ENCODE measurements at regions not wholly inside any gene's neighbourhood (a gene's known extent, or its start where the extent isn't known, plus 50 kb on each side); places are given as distances from the start of the nearest gene placed in this dataset.
"Not testable (repeated sequence)": the region's sequence is repeated elsewhere in the genome, so short reads cannot be mapped to it uniquely, and the experiment has no call there.

- Mint-ChIP-seq H3K9me3 (ENCODE audit: unreplicated experiment) (peaks cover 17% of the 10 kb centered on the region), H3K4me3 (ENCODE audit: unreplicated experiment) (no peak overlapping the region), H3K36me3 (ENCODE audit: insufficient read depth, unreplicated experiment) (no peaks in the 10 kb centered on the region), H3K4me1 (ENCODE audit: low read depth, unreplicated experiment) (no peaks in the 10 kb centered on the region), H3K27me3 (ENCODE audit: insufficient read depth, unreplicated experiment) (peaks cover 2% of the 10 kb centered on the region), H3K27ac (ENCODE audit: unreplicated experiment) (no peak overlapping the region)
- no peak for TF ChIP-seq CTCF (IDR thresholded peaks at IDR 0.05; ENCODE audit: insufficient read depth in 1 of 2, low read depth in 1 of 2, low read length in 1 of 2, severe bottlenecking in 1 of 2, unreplicated experiment in 1 of 2)
- POLR2A ChIA-PET: no interaction called here
- Histone ChIP-seq H3K36me3 (ENCODE audit: control insufficient read depth, insufficient read depth, low read length) (no peaks in the 10 kb centered on the region), H3K4me3 (ENCODE audit: low read depth, low read length) (no peak overlapping the region), H3K4me1 (no peaks in the 10 kb centered on the region), H3K9me3 (no peaks in the 10 kb centered on the region), H3K27me3 (replicated peaks; ENCODE audit: control insufficient read depth, insufficient read depth, low read length) (no peaks in the 10 kb centered on the region)
- no TSS peak for BruUV-seq (replicated peaks)
- intact Hi-C loops (cut with micrococcal nuclease; ENCODE audit: unreplicated experiment): no loop called here
- DNase-seq: no peak
- CTCF ChIA-PET: no interaction called here
Measured at GRCh38 chr16:26863931-26864330, 202.8 kb upstream of the C16orf82 start.

GRCh38 chr16:26874318-26874717 lies 192.4 kb upstream of the C16orf82 start:
- H3K4me1 Mint-ChIP-seq (ENCODE audit: low read depth, unreplicated experiment); H3K27ac Mint-ChIP-seq (ENCODE audit: unreplicated experiment); DNase-seq; H3K9me3 Mint-ChIP-seq (ENCODE audit: unreplicated experiment); intact Hi-C loops (cut with micrococcal nuclease; ENCODE audit: unreplicated experiment); H3K36me3 ChIP-seq (ENCODE audit: control insufficient read depth, insufficient read depth, low read length); H3K9me3 ChIP-seq; H3K36me3 Mint-ChIP-seq (ENCODE audit: insufficient read depth, unreplicated experiment); H3K4me3 Mint-ChIP-seq (ENCODE audit: unreplicated experiment); H3K4me1 ChIP-seq; H3K27me3 Mint-ChIP-seq (ENCODE audit: insufficient read depth, unreplicated experiment); H3K4me3 ChIP-seq (ENCODE audit: low read depth, low read length); BruUV-seq (replicated peaks); H3K27me3 ChIP-seq (replicated peaks; ENCODE audit: control insufficient read depth, insufficient read depth, low read length): not testable (repeated sequence)
- ChIA-PET POLR2A (interaction anchor here (0.7 kb wide), 1 partner anchor 1140 kb away, joined by 3 read pairs; no protein-coding TSS in a partner anchor), CTCF (interaction anchor here (0.7 kb wide), 1 partner anchor 183 kb away, joined by 3 read pairs; no protein-coding TSS in a partner anchor)

- no peak for DNase-seq
- no peak for TF ChIP-seq CTCF (IDR thresholded peaks at IDR 0.05; ENCODE audit: insufficient read depth in 1 of 2, low read depth in 1 of 2, low read length in 1 of 2, severe bottlenecking in 1 of 2, unreplicated experiment in 1 of 2)
- H3K9me3 Mint-ChIP-seq (ENCODE audit: unreplicated experiment): peaks cover 9% of the 10 kb centered on the region
Measured at GRCh38 chr16:26877421-26877820, 189.3 kb upstream of the C16orf82 start.

GRCh38 chr16:26885674-26886073 lies 181.1 kb upstream of the C16orf82 start:
- CTCF ChIA-PET: no interaction called here
- POLR2A ChIA-PET: no interaction called here
- no peak for DNase-seq
- Histone ChIP-seq H3K27me3 (replicated peaks; ENCODE audit: control insufficient read depth, insufficient read depth, low read length) (no peaks in the 10 kb centered on the region), H3K4me1 (no peaks in the 10 kb centered on the region), H3K4me3 (ENCODE audit: low read depth, low read length) (no peak overlapping the region), H3K36me3 (ENCODE audit: control insufficient read depth, insufficient read depth, low read length) (no peaks in the 10 kb centered on the region), H3K9me3 (no peaks in the 10 kb centered on the region)
- H3K4me3 Mint-ChIP-seq (ENCODE audit: unreplicated experiment): no peak overlapping the region
- no peaks in the 10 kb centered on the region for H3K36me3 Mint-ChIP-seq (ENCODE audit: insufficient read depth, unreplicated experiment)
- H3K27ac Mint-ChIP-seq (ENCODE audit: unreplicated experiment): no peak overlapping the region
- no TSS peak for BruUV-seq (replicated peaks)
- H3K4me1 Mint-ChIP-seq (ENCODE audit: low read depth, unreplicated experiment): no peaks in the 10 kb centered on the region
- no peaks in the 10 kb centered on the region for H3K27me3 Mint-ChIP-seq (ENCODE audit: insufficient read depth, unreplicated experiment)
- intact Hi-C loops (cut with micrococcal nuclease; ENCODE audit: unreplicated experiment): no loop called here
- no peak for TF ChIP-seq CTCF (IDR thresholded peaks at IDR 0.05; ENCODE audit: insufficient read depth in 1 of 2, low read depth in 1 of 2, low read length in 1 of 2, severe bottlenecking in 1 of 2, unreplicated experiment in 1 of 2)
- no peaks in the 10 kb centered on the region for H3K9me3 Mint-ChIP-seq (ENCODE audit: unreplicated experiment)

More at GRCh38 chr16:26877421-26877820, 189.3 kb upstream of the C16orf82 start:
- Mint-ChIP-seq H3K4me3 (ENCODE audit: unreplicated experiment) (no peak overlapping the region), H3K36me3 (ENCODE audit: insufficient read depth, unreplicated experiment) (no peaks in the 10 kb centered on the region), H3K4me1 (ENCODE audit: low read depth, unreplicated experiment) (no peaks in the 10 kb centered on the region), H3K27me3 (ENCODE audit: insufficient read depth, unreplicated experiment) (peaks cover 7% of the 10 kb centered on the region), H3K27ac (ENCODE audit: unreplicated experiment) (no peak overlapping the region)
- no peaks in the 10 kb centered on the region for H3K4me1 ChIP-seq
- H3K9me3 ChIP-seq: no peaks in the 10 kb centered on the region
- ChIA-PET POLR2A (no interaction called here), CTCF (no interaction called here)
- no peaks in the 10 kb centered on the region for H3K27me3 ChIP-seq (replicated peaks; ENCODE audit: control insufficient read depth, insufficient read depth, low read length)
- no TSS peak for BruUV-seq (replicated peaks)
- intact Hi-C loops (cut with micrococcal nuclease; ENCODE audit: unreplicated experiment): no loop called here
- H3K36me3 ChIP-seq (ENCODE audit: control insufficient read depth, insufficient read depth, low read length): no peaks in the 10 kb centered on the region
- no peak overlapping the region for H3K4me3 ChIP-seq (ENCODE audit: low read depth, low read length)
